H1 (cell line): ENCODE measurements at regions not wholly inside any gene's neighbourhood (a gene's known extent, or its start where the extent isn't known, plus 50 kb on each side); places are given as distances from the start of the nearest gene placed in this dataset.

ENCODE experiments used
- CTCF ChIA-PET: fragments of 300-600 bp; sonication (Branson Sonifier 250); formaldehyde crosslinking; loops from one replicate; lab custom pipeline; 2021; ENCODE audit not compliant: partially characterized antibody; lab: Charles Lee
- POLR2A ChIA-PET: fragments of 300-600 bp; sonication (Branson Sonifier 250); formaldehyde crosslinking; loops from one replicate; lab custom pipeline; 2021; ENCODE audit warnings: inconsistent platforms; ENCODE audit not compliant: partially characterized antibody; lab: Charles Lee
- DNase-seq, 2 experiments: peaks; one replicate each; pipeline versions ENCODE4 v3.0.0 to v3.0.0-alpha.2; 2010 to 2022; ENCODE audit warnings: low spot score in 2 of 2, low read depth in 1 of 2, mixed read lengths in 1 of 2
- FAIRE-seq: peaks from 2 replicates; lab custom pipeline; 2011; peaks lifted over from hg19 to GRCh38; lab: Jason Lieb, UNC
- H2AFZ ChIP-seq: 2 replicates; pipeline ENCODE4 v1.8.1; 2012; ENCODE audit warnings: low read length, inconsistent platforms
- H2AK5ac ChIP-seq: 2 replicates; pipeline ENCODE4 v1.6.1; 2013; ENCODE audit warnings: low read depth, low read length
- H2BK120ac ChIP-seq: replicated peaks from 2 replicates; pipeline ENCODE3; 2013; ENCODE audit warnings: low read depth, low read length, inconsistent platforms
- H2BK12ac ChIP-seq: 2 replicates; pipeline ENCODE4 v1.6.1; 2013; ENCODE audit warnings: low read depth, low read length
- H2BK15ac ChIP-seq: 2 replicates; pipeline ENCODE4 v1.6.1; 2013; ENCODE audit warnings: low read length
- H2BK20ac ChIP-seq: 2 replicates; pipeline ENCODE4 v1.6.1; 2013; ENCODE audit warnings: low read length
- H2BK5ac ChIP-seq: 2 replicates; pipeline ENCODE4 v1.6.1; 2013; ENCODE audit warnings: low read depth, low read length
- H3K14ac ChIP-seq: 2 replicates; pipeline ENCODE4 v1.6.1; 2013; ENCODE audit warnings: inconsistent platforms; ENCODE audit not compliant: insufficient read length
- H3K18ac ChIP-seq: 2 replicates; pipeline ENCODE4 v1.6.1; 2013; ENCODE audit warnings: low read length; ENCODE audit errors: extremely low read depth
- H3K23ac ChIP-seq: 2 replicates; pipeline ENCODE4 v1.6.1; 2013; ENCODE audit warnings: inconsistent platforms; ENCODE audit not compliant: insufficient read length
- H3K23me2 ChIP-seq: 2 replicates; pipeline ENCODE4 v1.6.1; 2013; ENCODE audit warnings: low read depth, low read length
- H3K27ac ChIP-seq: 2 replicates; pipeline ENCODE4 v1.6.1; 2011; ENCODE audit warnings: low read depth, low read length, inconsistent platforms
- H3K27me3 ChIP-seq, 4 experiments: replicated peaks in 1 of 4; 1 replicate in 1 of 4; 2 replicates in 3 of 4; pipeline versions ENCODE4 v1.6.1 to v1.8.1; 2011 to 2013; ENCODE audit warnings: low read length in 3 of 4, mild to moderate bottlenecking in 3 of 4, inconsistent platforms in 2 of 4, mixed read lengths in 2 of 4, moderate library complexity in 1 of 4; ENCODE audit not compliant: control insufficient read depth in 3 of 4, insufficient read depth in 3 of 4; ENCODE audit errors: extremely low read depth in 1 of 4
- H3K36me3 ChIP-seq, 4 experiments: 2 replicates each; pipeline versions ENCODE4 v1.6.1 to v1.8.1; 2011 to 2013; ENCODE audit warnings: mild to moderate bottlenecking in 4 of 4, low read length in 3 of 4, moderate library complexity in 2 of 4, control low read depth in 1 of 4, inconsistent platforms in 1 of 4; ENCODE audit not compliant: insufficient read depth in 4 of 4, control insufficient read depth in 2 of 4
- H3K4ac ChIP-seq: replicated peaks from 2 replicates; pipeline ENCODE3; 2013; ENCODE audit warnings: low read length, low read depth, mixed read lengths, inconsistent platforms; ENCODE audit not compliant: insufficient read length
- H3K4me1 ChIP-seq, 4 experiments: replicated peaks in 1 of 4; 1 replicate in 1 of 4; 2 replicates in 3 of 4; pipeline versions ENCODE4 v1.6.1 to v1.8.1; 2011 to 2013; ENCODE audit warnings: low read length in 3 of 4, inconsistent platforms in 2 of 4, mixed read lengths in 1 of 4; ENCODE audit not compliant: insufficient read depth in 4 of 4, control insufficient read depth in 3 of 4
- H3K4me2 ChIP-seq, 2 experiments: 2 replicates each; pipeline versions ENCODE4 v1.6.1 to v1.8.1; 2011 to 2013; ENCODE audit warnings: low read depth in 2 of 2, low read length in 2 of 2, control low read depth in 1 of 2, inconsistent platforms in 1 of 2, mild to moderate bottlenecking in 1 of 2; ENCODE audit not compliant: insufficient read depth in 1 of 2
- H3K4me3 ChIP-seq, 4 experiments: fragments of 200-600, 300-600 bp in 1 of 4; sonication (generic), shearing (Covaris generic), sonication (Bioruptor Twin) in 1 of 4; 2 replicates each; pipeline versions ENCODE4 v1.5.1 to v1.8.1; 2011 to 2016; ENCODE audit warnings: low read length in 4 of 4, low read depth in 3 of 4, control low read depth in 2 of 4, inconsistent platforms in 2 of 4, mild to moderate bottlenecking in 2 of 4, mixed read lengths in 1 of 4, moderate library complexity in 1 of 4; ENCODE audit not compliant: insufficient read depth in 2 of 4; ENCODE audit errors: extremely low read depth in 1 of 4
- H3K56ac ChIP-seq: replicated peaks from 2 replicates; pipeline ENCODE3; 2013; ENCODE audit warnings: low read depth, mild to moderate bottlenecking, mixed read lengths, low read length, inconsistent platforms; ENCODE audit not compliant: insufficient read length
- H3K79me1 ChIP-seq: 2 replicates; pipeline ENCODE4 v1.6.1; 2013; ENCODE audit warnings: low read depth, low read length, control low read depth
- H3K79me2 ChIP-seq, 2 experiments: 2 replicates each; pipeline versions ENCODE4 v1.6.1 to v1.8.1; 2012 to 2013; ENCODE audit warnings: low read length in 2 of 2, mild to moderate bottlenecking in 2 of 2, inconsistent platforms in 1 of 2; ENCODE audit not compliant: insufficient read depth in 2 of 2, control insufficient read depth in 1 of 2
- H3K9ac ChIP-seq, 4 experiments: replicated peaks in 1 of 4; 1 replicate in 1 of 4; 2 replicates in 3 of 4; pipeline versions ENCODE4 v1.6.1 to v1.8.1; 2011 to 2013; ENCODE audit warnings: low read depth in 3 of 4, low read length in 3 of 4, control low read depth in 2 of 4, mild to moderate bottlenecking in 2 of 4, moderate library complexity in 2 of 4, inconsistent platforms in 1 of 4; ENCODE audit errors: extremely low read depth in 1 of 4
- H3K9me3 ChIP-seq, 2 experiments: 2 replicates each; pipeline versions ENCODE4 v1.6.1 to v1.8.1; 2012 to 2013; ENCODE audit warnings: mild to moderate bottlenecking in 2 of 2, moderate library complexity in 2 of 2, control low read depth in 1 of 2, inconsistent platforms in 1 of 2, low read depth in 1 of 2, low read length in 1 of 2, mixed read lengths in 1 of 2; ENCODE audit not compliant: insufficient read depth in 2 of 2
- H4K20me1 ChIP-seq, 2 experiments: replicated peaks in 1 of 2; 2 replicates each; pipeline versions ENCODE3 to v1.8.1; 2011 to 2013; ENCODE audit warnings: inconsistent platforms in 2 of 2, low read length in 2 of 2, mild to moderate bottlenecking in 1 of 2; ENCODE audit not compliant: insufficient read depth in 2 of 2, control insufficient read depth in 1 of 2
- H4K5ac ChIP-seq: 2 replicates; pipeline ENCODE4 v1.6.1; 2013; ENCODE audit warnings: low read length, low read depth, mixed read lengths, inconsistent platforms; ENCODE audit not compliant: insufficient read length
- H4K8ac ChIP-seq: 2 replicates; pipeline ENCODE4 v1.8.0; 2013; ENCODE audit warnings: mild to moderate bottlenecking, moderate library complexity, low read length, inconsistent platforms; ENCODE audit not compliant: insufficient read depth; ENCODE audit errors: extremely low read depth
- H4K91ac ChIP-seq: replicated peaks from 2 replicates; pipeline ENCODE3; 2013; ENCODE audit warnings: low read length, mixed read lengths, inconsistent platforms; ENCODE audit not compliant: insufficient read length
- RAD21 ChIP-seq, 2 experiments: IDR thresholded peaks in 1 of 2; conservative IDR thresholded peaks in 1 of 2; 2 replicates each; pipeline ENCODE4 v1.6.1; 2011; ENCODE audit warnings: low read depth in 2 of 2, low read length in 2 of 2, improper control_type of control experiment in 1 of 2, inconsistent platforms in 1 of 2, mild to moderate bottlenecking in 1 of 2, moderate library complexity in 1 of 2
- ZNF274 ChIP-seq: IDR thresholded peaks from 2 replicates; pipeline ENCODE4 v1.7.0; 2012; ENCODE audit warnings: low read length, borderline replicate concordance; ENCODE audit errors: extremely low read depth
- WGBS, 2 experiments: shearing (Covaris generic) in 1 of 2; methylation state at CpG; one replicate each; pipeline versions ENCODE4 v1.1.6 to v1.1.7; 2013 to 2015; ENCODE audit warnings: low lambda C conversion rate in 2 of 2, mixed read lengths in 2 of 2, inconsistent platforms in 1 of 2, low coverage in 1 of 2, missing lambda C conversion rate in 1 of 2; ENCODE audit not compliant: insufficient replicate concordance in 2 of 2, insufficient coverage in 1 of 2, insufficient read length in 1 of 2; ENCODE audit errors: extremely low coverage in 1 of 2, missing lambda C conversion rate in 1 of 2; 5-methylcytosine and 5-hydroxymethylcytosine counted together
- TF ChIP-seq, protein P1 (sequence below), 3 experiments: IDR thresholded peaks; 1 replicate in 2 of 3; 2 replicates in 1 of 3; pipeline versions ENCODE4 v1.5.1 to v1.6.1; 2011; ENCODE audit warnings: low read length in 3 of 3, mild to moderate bottlenecking in 3 of 3, inconsistent platforms in 2 of 3, low read depth in 1 of 3, moderate library complexity in 1 of 3; ENCODE audit not compliant: insufficient read depth in 1 of 3; ENCODE audit errors: control extremely low read depth in 1 of 3

DNA sequence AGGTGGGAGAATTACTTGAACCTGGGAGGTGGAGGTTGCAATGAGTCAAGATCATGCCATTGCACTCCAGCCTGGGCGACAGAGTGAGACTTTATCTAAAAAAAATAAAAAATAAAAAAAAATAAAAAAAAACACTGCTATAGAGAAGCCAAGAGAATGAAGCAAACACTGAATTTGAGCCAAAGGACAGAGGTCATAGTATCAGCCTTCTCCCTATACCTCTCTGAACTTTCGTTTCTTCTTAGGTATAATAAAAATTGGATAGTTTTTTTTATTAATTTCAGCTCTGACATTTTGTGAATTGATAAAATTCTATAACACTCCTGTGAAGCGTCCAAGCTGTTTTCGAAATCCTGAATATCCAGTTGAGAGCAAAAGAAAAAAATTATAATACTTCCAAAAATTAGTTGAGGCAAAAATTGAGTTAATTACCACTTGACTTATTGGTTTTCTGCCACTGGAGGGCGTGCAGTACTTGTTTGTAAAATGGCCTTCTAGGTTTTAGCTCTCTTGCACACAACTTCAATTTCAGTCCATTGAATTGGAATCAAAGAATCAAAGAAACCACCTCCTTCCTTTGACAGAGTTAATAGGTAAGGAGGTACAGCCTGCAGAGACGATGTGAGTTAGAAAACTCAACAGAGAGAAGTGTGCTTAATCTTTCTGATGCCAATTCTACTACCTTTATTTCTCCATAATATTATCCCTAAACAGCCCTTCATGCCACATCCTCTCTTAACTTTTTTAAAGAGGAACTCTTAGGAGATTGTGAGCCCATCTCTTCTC, 143.2 kb downstream of the BBOX1 start:
- no peak overlapping the region for H2AK5ac ChIP-seq
- H4K91ac ChIP-seq, result no peak overlapping the region
- no peaks in the 10 kb centered on the region for H3K36me3 ChIP-seq
- H3K23me2 ChIP-seq, result no peaks in the 10 kb centered on the region
- H3K9ac ChIP-seq, result no peak overlapping the region
- H3K14ac ChIP-seq, result no peak overlapping the region
- H3K4me1 ChIP-seq, result no peaks in the 10 kb centered on the region
- no peaks in the 10 kb centered on the region for H3K9me3 ChIP-seq
- no peak overlapping the region for H2BK12ac ChIP-seq
- no peaks in the 10 kb centered on the region for H3K27me3 ChIP-seq
- no peak overlapping the region for H3K27ac ChIP-seq
- H2AFZ ChIP-seq, result no peak overlapping the region; the same call in 1 of the 2 replicates
- H3K4me2 ChIP-seq, result no peak overlapping the region
- WGBS, 2 experiments, result 38% methylated on average over 6 of the region's 6 CpGs; no CpG with 5 or more reads in 1 of the 2 experiments
- peak; percentile 91 to 92 for TF ChIP-seq RAD21 (IDR thresholded peaks at IDR 0.05 in 1 of 2, conservative IDR thresholded peaks at IDR 0.05 in 1 of 2; ENCODE audit: low read depth in 2 of 2, low read length in 2 of 2)
- TF ChIP-seq, protein P1, sequence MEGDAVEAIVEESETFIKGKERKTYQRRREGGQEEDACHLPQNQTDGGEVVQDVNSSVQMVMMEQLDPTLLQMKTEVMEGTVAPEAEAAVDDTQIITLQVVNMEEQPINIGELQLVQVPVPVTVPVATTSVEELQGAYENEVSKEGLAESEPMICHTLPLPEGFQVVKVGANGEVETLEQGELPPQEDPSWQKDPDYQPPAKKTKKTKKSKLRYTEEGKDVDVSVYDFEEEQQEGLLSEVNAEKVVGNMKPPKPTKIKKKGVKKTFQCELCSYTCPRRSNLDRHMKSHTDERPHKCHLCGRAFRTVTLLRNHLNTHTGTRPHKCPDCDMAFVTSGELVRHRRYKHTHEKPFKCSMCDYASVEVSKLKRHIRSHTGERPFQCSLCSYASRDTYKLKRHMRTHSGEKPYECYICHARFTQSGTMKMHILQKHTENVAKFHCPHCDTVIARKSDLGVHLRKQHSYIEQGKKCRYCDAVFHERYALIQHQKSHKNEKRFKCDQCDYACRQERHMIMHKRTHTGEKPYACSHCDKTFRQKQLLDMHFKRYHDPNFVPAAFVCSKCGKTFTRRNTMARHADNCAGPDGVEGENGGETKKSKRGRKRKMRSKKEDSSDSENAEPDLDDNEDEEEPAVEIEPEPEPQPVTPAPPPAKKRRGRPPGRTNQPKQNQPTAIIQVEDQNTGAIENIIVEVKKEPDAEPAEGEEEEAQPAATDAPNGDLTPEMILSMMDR (IDR thresholded peaks at IDR 0.05; ENCODE audit: control extremely low read depth in 1 of 3, insufficient read depth in 1 of 3, low read depth in 1 of 3, low read length in 3 of 3), result peak in 2 of 3 experiments; percentile 59 to 61; a peak in 2 of 4 replicates
- no peak for TF ChIP-seq ZNF274
- no peak overlapping the region for H3K4ac ChIP-seq
- no peaks in the 10 kb centered on the region for H3K79me1 ChIP-seq
- FAIRE-seq, result peak; percentile 82
- H2BK15ac ChIP-seq, result no peak overlapping the region
- H4K5ac ChIP-seq, result no peak overlapping the region
- H3K56ac ChIP-seq, result no peak overlapping the region
- no peak for DNase-seq
- no peak overlapping the region for H4K8ac ChIP-seq
- ChIA-PET CTCF (interaction anchor here (0.6 to 3.8 kb wide), 36 partner anchors 9 to 714 kb away, joined by 3 to 18 read pairs (median 4); partner anchors contain the start of gene CCDC34), POLR2A (no interaction called here)
- H3K18ac ChIP-seq, result no peak overlapping the region
- no peak overlapping the region for H3K23ac ChIP-seq
- H4K20me1 ChIP-seq, result no peaks in the 10 kb centered on the region
- H2BK5ac ChIP-seq, result no peak overlapping the region
- H2BK120ac ChIP-seq, result no peak overlapping the region
- no peak overlapping the region for H3K4me3 ChIP-seq
- no peaks in the 10 kb centered on the region for H3K79me2 ChIP-seq
- no peak overlapping the region for H2BK20ac ChIP-seq
